GM19395 (cell line): ENCODE measurements at regions not wholly inside any gene's neighbourhood (a gene's known extent, or its start where the extent isn't known, plus 50 kb on each side); places are given as distances from the start of the nearest gene placed in this dataset.

Source experiments
- ATAC-seq: cut with Tn5 transposase; IDR thresholded peaks from one replicate; pipeline ENCODE4 v1.9.1; 2021; ENCODE audit warnings: mild to moderate bottlenecking, moderate library complexity; ENCODE audit not compliant: unreplicated experiment

DNA sequence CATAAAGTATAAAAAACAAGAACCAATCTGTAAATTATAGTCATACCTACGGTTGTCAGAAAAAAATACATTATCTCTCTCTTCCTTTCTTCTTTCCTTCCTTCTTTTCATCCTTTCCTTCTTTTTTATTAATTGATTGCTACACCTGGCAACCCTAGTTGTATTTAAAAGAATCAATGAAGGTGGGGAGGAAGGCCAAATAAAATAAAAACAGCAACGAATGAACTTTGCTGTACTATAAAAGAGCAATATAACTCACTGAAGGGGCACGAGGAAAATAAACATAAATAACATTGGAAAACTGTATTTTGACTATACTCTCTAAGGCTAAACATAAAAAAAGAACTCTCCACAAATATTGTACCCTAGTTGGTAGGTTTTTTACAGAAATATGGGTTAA lies 898.2 kb upstream of the USP15 start:
- no peak for ATAC-seq

DNA sequence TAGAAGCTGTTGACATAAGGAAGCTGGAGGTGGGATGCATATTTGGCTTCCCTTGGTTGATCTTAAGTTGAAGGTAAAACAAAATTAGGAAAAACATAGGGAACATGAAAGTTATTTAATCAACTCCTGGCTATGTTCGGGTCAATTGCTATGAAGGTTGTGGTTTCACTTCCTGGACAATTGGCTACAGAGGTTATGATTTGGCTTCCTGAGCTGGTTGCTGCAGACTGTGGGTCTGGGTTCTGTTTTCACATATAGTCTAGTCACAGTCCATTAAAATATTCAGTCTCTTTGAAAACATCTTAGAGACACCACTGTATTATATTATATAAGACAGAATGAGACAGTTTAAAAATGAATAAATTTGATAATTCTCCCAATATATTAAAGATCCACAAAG lies 895.2 kb upstream of the USP15 start:
- ATAC-seq, result no peak

DNA sequence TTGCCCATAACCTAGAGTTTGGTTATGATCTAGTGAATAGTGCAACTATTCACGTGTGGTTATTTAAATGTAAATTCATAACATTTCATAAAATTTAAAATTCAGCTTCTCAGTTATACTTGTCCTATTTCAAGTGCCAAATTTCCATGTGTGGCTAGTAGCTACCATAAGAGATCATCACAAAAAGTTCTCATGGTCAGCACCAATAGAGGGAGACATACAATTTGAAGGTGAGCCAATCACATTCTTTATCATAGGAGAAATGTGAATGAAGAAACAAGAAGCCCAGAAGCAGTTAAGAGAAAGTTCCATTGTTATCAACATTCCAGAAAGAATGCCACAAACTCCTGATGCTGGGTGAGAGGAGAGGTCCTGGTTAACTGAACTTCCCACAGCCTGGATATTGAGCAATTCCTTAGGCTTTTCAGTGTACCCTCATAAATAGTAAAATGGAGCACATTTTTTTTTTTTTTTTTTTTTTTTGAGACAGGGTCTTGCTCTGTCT lies 892.9 kb upstream of the USP15 start:
- ATAC-seq, result no peak

DNA sequence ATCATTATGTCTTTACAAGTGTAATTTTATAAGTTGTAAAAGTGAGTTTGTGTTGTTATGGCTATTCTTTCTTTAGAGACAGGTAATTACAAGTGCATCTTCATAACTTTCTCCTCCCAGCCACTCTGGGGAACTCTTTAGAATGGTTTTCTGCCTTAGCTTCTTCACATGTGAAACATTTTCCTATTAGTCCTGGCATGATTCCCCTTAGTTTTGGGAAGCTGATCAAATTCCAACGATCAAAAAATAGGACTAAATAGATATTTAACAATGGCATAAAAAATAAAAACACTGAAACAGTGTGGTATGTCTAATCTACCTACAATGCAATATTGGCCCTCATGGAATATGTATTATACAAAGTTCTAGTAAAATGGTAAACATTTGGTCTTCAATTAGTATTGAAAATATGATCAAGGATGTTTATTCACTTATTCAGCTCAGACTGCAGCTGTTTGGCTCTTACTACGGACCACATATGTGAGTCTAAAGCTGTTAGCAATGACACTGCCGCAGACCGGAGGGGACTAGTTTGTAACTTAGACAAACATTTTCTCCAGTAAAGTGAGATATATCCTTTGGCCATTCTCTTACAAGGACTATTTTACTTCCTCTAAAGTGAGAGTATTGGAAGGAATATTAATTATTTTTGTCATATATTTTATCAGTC lies 890.8 kb upstream of the USP15 start:
- ATAC-seq, result no peak

DNA sequence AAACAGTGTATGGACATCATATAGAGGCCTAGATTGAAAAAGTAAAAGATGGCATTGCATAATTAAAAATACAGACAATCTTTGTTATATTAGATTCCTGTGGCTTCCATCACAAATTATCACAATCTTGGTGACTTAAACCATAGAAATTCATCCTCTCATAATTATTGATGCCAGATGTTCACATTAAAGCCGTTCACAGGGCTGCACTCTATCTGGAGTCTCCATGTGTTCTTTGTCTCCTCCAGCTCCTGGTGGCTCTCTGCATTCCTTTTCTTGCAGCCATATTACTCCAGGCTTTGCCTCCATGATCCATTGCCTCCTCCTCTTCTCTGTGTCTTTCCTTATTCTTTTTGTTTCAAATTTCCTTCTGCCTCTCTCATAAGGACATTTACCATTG lies 875.7 kb upstream of the USP15 start:
- no peak for ATAC-seq

DNA sequence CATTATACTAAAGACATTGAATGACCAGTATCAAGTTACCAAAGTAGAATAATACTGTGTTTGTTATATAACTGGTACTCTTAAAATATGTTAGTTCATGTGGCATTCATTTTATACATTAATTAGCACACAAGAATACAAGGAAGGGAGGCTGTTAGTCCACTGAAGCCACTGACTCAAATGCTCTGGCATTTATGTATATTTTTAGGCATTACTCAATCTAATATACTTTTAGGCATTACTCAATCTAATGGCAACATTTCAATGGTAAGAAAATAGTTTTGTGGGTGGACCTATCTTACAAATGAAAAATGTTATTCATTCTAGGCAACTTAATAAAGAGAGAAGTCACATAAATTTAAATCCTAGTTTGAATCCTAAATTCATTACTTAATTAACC lies 874.4 kb upstream of the USP15 start:
- no peak for ATAC-seq

DNA sequence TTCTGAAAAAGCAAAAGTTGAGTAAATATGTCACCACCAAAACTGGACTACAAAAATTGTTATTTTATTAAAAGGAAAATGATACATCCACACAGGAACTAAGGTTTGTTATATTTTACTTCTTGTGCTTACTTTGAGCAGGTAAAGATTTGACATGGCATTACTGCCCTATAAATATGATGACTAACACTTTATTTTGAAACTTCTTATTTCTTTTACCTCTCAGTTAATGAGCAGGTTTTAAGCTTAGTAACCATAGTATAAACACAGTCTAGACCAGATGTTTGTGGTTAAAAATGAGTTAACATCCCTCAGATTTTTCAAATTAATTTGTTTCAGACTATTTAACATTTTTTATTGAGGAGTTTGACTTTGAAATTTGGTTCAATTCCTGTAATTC lies 862.5 kb upstream of the USP15 start:
- no peak for ATAC-seq

DNA sequence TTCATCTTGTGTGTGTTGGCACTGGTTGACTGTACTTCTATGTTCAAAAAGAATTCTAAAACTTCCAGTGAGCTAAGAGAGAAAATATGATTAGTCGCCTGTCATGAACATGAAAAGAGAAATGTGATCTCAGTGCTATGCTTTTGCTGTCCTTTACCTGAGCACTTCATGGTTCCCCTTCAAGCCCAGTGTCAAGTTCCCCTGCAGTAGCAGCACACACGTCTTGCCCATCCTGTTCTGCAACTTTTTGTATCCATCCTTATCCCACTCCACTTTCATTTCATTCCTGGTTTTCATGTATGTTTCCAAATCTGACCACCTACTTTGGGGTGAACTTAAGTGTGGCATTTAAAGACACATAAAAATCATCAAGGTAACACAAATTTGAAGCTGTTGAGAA lies 848.0 kb upstream of the USP15 start:
- no peak for ATAC-seq

DNA sequence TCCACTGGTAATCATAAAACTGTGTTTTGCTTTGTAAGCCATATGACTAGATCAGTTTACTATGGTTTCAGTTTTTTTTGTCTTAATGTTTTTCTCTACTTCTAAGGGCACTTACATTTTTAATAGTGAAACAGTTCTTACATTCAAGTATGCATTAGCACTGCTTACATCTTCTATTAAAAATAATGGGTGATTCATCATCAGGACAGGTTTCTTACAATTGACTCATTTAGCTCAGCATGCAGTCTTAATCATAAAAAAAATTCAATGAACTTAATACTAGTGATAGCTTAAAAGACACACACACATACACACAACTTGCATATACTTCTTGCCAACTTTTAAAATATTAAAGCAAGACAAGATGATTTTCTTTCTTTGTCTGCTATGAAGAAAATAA lies 845.7 kb upstream of the USP15 start:
- no peak for ATAC-seq

DNA sequence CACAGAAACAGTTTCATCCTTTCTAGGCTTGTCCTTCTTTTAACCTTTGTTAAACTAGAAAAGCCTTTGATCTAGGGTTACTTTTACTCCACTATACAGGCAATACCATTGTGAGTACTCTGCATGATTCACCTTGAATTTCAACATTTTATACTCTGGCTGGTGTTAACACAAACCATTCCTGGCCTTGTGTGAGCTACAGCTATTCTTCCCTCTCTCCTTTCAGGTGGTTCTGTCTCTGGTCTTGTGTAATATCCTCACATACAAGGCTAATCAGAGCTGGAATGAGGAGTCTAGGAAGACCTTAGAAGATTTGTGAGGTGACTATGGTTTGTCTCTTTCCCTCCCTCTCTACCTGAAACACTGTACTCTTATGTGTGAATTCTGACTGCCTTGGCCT lies 837.4 kb upstream of the USP15 start:
- ATAC-seq, result no peak

DNA sequence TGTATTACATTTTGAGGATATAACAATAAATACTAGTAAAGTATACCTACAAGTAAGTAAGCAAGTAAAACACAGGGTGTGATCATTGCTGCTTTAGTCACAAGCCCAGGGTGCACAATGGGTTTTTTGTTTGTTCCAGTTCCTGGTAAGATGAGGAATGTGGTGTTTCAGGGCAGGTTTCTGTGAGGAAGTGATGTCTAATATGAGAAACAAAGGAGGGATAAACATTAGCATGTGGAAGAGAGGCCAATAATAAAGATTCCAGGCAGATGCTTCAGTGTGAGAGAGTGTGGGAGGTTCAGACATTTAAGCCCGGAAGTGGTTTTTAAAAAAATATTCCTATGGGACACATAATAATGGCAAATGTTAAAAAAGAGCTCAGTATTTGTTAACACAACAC lies 808.1 kb upstream of the USP15 start:
- no peak for ATAC-seq

DNA sequence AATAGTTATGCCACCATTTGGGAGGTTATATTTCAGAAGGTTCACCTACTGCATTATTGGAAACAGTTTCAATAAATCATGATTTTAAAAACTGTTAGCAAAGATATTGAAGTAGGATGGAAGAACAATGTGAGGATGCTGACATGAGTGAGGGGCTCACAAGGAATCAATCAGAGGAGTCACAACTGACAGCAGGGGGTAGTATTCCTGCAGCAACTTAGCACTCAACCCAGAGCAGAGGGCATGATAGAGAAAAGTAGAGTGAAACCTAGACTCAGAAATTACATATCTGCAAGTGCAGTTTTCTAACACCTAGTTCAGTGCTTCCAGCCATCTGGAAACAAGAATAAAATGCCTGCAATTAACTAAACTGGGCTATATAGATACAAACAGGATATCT lies 772.5 kb upstream of the USP15 start:
- no peak for ATAC-seq

DNA sequence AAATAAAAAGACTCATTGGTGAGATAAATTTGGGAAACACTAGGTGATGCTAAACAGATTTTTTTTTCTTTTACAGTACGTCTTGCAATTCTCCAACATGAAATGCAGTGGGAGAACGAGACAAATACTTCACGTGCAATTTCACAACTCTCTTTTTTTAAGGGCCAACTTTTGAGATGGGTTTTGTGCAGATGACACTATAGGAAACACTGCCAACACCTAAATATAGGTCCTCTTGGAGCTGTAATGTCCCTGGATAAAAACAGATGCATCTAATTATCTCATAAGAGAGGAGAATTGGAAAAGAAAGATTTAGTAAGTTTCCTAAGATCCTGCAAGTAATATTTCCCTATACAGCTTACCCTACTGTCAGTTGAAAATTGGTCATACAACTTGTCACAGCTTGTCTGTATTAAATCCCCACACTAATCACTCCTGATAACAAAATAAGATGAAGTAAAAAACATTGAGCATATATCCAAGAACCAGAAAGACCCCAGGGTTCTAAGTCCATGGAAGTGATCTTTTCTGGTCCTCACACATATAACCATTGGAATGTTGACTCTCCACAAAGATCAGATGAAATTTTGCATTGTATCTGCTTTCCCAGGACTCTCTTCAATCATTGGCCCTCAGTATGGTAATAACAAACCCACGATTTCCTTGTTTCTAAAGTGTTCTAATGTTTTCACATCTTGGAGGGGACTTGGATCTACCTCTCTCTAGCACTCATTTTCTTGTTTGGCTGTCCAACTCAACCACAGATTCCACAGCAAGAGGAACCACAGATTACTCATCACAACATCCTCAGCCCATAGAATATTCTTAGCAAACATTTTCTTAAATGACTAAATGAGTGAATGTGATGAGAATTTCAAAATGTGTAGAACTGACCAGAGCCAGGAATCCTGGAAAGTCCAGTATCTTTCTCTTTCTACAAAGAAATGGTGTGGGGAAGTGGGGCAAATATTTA lies 769.4 kb upstream of the USP15 start:
- ATAC-seq, result no peak

DNA sequence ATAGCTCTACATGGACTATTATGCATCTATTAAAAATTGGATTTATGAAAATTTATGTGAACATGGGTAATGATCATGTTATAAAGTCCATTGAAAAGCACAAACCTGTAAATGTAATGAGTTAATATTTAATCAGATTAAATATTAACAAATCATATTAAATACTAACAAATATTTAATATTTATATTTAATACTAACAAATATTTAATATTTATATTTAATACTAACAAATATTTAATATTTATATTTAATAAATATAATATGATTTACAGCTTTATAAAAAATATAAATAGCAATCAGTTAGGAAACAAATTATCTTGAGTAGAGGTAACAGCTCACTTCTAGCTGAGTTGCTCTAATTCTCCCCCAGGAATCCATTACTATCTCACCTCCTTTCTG lies 758.0 kb upstream of the USP15 start:
- ATAC-seq, result no peak

DNA sequence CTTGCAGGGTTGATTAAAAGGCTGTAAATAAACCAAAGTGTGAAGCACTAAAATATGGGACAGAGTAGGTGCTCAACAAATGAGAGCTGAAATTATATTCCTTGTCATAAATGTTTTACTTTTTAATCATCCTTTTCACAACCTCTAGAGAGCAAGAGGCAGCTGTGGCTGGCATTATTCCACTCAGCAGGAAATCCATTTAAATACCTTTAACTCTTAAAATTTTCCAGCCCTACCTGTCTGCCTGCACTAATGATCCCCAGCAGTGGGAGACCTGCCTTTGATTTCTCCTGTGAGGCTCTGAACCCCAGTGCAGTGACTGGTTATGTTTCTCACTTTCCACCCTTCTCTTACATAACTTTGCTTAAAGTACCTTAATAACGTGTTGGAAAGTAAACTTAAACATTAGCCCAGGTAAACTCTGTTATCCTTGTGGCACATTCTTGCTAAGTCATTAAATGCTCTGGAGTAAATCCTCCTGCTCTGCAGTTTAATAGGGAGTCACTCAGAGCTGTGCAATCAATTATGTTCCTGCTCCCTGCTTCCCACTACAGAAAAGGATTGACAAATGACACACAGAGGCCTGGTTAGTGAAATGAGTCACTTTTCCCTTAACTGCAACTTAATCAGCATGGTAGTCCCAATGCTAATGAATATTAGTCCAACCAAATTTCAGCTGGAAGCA lies 755.7 kb upstream of the USP15 start:
- ATAC-seq, result no peak

DNA sequence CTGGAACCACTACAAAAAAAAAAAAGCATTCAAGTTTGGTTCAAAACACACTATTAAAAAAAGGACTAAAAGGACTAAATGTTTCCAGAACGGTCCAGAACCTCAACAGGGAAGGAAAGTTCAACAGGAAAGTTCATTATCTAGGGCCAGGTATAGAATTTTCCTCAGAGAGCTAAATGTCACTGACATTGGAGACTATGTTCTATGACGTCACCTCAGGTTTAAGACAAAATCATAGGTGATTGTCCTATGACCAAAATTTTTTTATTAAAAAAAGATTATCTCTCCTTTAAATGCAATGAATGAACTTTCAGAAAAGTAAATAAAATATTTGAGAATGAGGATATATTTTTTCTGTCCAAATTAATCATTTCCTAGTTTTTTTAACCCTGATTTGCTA lies 746.7 kb upstream of the USP15 start:
- ATAC-seq, result no peak

DNA sequence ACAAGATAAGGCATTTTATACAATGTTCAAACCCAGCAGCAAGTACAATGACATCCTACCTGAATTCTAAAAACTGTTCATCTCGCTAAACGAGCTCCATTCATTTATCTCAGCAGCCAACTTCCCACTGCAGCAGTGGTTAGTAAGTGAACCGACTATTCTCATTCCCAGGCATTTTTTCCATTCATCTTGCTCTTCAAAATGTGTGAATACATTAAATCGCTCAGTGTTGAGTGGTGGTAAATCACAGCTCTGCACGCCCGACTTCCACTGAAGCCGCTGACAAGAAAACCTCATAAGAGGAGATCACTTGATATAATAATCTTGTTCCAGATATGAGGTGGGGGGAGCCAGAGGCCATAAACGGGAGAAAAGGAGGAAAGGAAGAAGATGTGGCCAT lies 746.2 kb upstream of the USP15 start:
- no peak for ATAC-seq

DNA sequence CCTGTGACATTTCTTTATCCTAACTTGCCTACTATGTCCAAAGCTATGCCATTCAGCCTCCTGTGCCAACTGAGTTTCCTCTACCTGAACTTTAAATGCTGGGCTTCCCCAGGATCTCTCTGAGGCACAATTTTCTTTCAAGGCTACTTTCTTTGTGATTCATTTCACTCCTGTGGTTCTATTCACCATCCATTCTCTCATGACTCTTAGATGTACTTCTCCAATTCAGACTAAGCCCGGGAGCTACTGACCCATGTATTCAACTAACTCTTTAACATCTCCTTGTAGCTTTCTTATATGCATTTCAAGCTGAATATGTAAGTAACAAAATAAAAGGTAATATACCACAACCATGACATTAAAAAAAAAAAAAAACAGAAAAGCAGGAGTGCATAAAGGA lies 738.9 kb upstream of the USP15 start:
- ATAC-seq, result no peak

DNA sequence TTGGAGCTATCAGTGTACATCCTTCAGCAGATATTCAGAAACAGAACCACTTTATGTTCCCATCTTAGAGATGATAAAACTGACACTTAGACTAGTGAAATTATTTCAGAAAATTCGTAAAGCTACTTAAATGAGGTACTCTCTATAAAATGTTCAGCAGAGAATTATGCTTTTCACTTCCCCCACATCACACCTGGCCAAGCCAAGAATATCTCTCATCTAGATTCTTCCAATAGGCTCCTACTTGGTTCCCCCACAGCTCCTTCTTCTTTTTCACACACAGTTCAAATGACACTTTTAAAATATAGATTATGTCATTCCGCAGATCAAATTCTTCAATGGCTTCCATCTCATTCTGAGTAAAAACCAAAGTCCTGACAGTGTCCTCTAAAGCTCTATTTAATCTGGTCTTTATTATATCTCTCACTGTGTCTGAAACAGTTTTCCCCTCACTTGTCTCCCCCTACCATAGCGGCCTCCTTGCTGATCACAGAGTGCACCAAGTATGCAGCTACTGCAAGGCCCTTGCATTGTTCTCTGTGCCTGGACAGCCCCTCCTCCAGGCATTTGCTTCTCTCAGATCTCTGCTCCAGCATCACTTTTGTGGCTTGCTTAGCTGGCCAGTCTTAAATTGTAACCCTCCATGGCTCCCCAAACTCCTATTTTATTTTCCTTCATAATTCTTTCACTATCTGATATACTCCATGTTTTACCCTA lies 736.8 kb upstream of the USP15 start:
- ATAC-seq, result no peak

DNA sequence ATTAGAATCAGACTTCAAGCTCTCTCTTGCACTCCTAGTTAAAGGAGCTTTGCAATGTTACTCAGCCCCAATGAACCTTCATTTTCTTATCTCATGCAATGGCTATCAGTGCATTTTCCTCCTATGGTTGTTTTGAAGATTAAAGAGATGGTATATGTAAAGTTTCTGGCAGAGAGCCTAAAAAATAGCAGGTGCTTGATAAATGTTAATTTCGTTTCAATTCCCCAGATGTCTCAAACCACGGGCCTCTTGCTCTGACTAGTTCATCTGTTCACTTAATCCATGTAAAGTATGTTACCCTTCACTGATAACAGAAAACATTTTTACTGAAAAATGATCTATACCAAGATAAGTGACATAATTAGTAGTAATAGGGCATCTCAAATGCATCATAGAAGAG lies 735.4 kb upstream of the USP15 start:
- ATAC-seq, result no peak

DNA sequence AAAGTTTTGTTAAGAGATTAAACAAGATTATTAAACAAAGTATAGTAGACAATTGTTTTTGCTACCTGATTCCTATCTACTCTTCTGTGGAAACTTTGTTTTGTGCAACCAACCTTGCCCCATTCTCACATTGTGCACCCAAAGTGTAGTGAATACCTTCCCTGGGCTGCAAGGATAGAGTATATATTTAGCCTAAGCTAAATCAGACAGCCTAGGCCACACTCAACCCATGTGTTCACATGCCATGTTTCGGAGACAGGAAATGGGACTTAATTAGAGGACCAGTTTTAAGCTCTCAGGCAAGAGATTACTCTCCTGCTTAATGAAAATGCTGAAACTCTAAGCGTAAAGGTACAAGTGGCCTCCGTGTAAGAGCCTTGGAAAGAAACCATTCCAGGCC lies 734.9 kb upstream of the USP15 start:
- ATAC-seq, result no peak
